ENCODE measurements at regions not wholly inside any gene's neighbourhood (a gene's known extent, or its start where the extent isn't known, plus 50 kb on each side); places are given as distances from the start of the nearest gene placed in this dataset.
"Not testable (repeated sequence)": the region's sequence is repeated elsewhere in the genome, so short reads cannot be mapped to it uniquely, and the experiment has no call there.

- DNase-seq (ENCODE audit: low read depth in 2 of 3, low spot score in 1 of 3): no peak
Observed at GRCh38 chr19:33866696-33867095, 70.0 kb downstream of the KCTD15 start.

- DNase-seq (ENCODE audit: low read depth in 2 of 3, low spot score in 1 of 3): no peak
Observed at GRCh38 chr19:33868076-33868735, 71.5 kb downstream of the KCTD15 start.

- no peak for DNase-seq (ENCODE audit: low read depth in 2 of 3, low spot score in 1 of 3)
Observed at GRCh38 chr19:33868788-33869412, 72.2 kb downstream of the KCTD15 start.

GRCh38 chr19:33870298-33870932, 73.7 kb downstream of the KCTD15 start:
- DNase-seq (ENCODE audit: low read depth in 2 of 3, low spot score in 1 of 3): not testable (repeated sequence)

- no peak for DNase-seq (ENCODE audit: low read depth in 2 of 3, low spot score in 1 of 3)
Observed at GRCh38 chr19:33871605-33872004, 74.9 kb downstream of the KCTD15 start.

DNA sequence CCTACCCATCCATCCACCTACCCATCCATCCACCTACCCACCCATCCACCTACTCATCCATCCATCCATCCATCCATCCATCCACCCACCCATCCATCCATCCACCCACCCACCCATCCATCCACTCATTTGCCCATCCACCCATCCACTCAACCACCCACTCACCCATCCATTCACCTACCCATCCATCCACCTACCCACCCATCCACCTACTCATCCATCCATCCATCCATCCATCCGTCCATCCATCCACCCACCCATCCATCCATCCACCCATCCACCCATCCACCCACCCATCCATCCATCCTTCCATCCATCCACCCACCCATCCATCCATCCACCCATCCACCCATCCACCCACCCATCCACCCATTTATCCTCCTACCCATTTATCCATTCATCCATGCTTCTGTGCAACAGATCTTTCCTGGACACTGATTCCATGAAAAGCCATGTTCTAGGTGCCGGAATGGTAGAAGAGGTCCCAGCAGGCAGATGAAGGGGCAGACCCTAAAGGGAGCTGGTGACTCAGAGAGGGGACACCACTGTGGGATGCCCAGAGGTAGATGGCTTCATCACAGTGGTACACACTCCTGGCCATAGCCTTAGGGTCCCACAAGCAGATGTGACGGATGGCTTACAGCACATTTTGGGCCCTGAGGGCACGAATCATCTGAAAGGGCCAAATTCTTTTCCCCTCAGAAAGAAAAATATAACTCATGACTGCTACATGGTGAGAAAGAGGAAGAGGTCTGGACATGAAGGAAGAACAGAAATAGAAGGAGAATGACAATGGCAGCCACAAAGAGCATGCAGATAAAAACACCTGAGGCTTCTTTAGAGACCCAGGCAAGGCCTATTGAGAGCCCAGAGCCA, 76.0 kb downstream of the KCTD15 start:
- no peak for DNase-seq (ENCODE audit: low read depth in 2 of 3, low spot score in 1 of 3)

GRCh38 chr19:33875071-33875470, 78.4 kb downstream of the KCTD15 start:
- DNase-seq (ENCODE audit: low read depth in 2 of 3, low spot score in 1 of 3): no peak

DNA sequence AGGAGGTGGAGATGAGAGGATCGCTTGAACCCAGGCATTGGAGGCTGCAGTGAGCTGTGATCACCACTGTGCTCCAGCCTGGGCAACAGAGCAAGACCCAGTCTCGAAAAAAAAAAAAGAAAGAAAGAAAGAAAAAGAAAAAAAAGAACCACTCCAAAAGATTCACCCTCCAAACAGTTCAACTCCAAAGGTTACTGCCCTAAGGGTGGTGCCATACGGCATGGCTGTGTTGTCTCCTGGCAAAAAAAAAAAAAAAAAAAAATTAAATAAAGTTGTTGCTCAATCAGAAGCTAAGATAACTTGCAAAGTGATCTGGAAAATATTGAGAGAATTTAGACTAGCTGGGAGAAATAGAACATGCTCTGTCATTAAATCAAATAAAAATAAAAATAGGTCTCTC, 79.5 kb downstream of the KCTD15 start:
- DNase-seq (ENCODE audit: low read depth in 2 of 3, low spot score in 1 of 3): no peak

- DNase-seq (ENCODE audit: low read depth in 2 of 3, low spot score in 1 of 3): no peak
Observed at GRCh38 chr19:33878030-33878544, 81.4 kb downstream of the KCTD15 start.

DNA sequence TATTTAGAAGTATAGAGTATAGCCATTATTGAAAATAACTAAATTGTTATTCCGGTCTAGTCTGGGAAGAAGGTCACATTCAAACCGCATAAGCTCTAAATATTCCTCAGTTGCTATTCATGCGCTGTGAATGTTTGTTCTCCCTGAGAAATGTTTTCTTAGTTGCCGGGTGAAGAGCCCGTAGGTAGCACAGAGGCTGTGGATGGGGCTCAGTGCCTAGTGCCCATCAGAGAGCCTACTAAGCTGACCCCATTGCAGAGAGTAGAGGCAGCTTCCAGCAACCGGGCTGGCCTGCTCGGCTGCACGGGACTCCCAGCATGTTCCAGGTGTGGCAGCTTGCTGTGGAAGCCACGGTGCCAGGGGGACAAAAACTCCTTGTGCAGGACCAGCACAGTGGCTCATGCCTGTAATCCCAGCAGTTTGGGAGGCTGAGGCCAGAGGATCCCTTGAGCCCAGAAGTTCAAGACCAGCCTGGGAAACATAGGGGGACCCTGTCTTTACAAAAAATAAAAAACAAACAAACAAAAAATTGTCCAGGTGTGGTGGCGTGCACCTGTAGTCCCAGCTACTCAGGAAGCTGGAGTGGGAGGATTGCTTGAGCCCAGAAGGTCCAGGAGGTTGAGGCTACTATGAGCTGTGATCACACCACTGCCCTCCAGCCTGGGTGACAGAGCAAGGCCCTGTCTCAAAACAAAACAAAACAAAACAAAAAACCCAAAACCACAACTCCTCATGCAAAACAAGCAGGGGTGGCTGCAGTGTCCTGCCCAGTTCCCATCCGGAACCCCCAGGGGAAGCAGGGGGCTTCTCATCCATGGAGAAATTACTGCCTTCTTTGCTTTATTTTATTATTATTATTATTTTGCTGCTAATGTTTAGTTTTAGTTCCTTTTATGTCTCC, 82.5 kb downstream of the KCTD15 start:
- no peak for DNase-seq (ENCODE audit: low read depth in 2 of 3, low spot score in 1 of 3)

DNA sequence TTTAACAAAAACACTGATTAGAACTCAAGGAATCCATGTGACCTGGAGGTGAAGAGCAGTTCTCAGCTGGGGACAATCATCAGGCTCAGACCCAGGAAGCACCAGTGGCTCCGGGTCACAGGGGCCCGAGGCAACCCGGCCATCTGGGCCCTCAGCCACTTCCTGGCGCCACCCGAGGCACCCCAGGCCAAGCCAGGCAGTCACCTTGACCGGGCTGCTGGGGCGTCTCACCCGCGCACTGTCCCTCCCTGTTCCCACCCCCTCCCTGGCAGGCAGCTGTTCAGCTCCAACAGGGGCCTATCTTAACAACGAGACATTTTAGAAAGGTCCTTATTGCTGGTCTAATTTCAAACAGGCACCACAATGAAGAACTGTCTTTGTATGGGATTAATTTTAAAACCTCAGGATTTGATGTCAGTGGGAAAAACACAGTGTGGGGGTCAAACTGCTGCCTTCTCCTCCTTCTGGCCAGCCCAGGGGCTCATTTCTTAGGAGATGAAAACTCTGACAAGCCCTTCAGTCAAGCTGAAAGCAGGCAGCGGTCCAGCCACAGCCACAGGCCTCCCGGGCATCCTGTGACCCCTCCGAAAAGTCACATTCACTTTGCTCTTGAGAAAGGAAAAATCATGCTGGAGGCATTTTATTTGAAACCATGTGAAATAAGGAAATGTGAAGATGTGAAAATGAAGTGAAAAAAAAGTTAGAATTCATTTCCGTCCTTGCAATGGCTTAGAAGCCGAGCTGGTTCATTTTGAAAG, 83.3 kb downstream of the KCTD15 start:
- no peak for DNase-seq (ENCODE audit: low read depth in 2 of 3, low spot score in 1 of 3)

- no peak for DNase-seq (ENCODE audit: low read depth in 2 of 3, low spot score in 1 of 3)
Observed at GRCh38 chr19:33883859-33884519, 87.3 kb downstream of the KCTD15 start.

DNA sequence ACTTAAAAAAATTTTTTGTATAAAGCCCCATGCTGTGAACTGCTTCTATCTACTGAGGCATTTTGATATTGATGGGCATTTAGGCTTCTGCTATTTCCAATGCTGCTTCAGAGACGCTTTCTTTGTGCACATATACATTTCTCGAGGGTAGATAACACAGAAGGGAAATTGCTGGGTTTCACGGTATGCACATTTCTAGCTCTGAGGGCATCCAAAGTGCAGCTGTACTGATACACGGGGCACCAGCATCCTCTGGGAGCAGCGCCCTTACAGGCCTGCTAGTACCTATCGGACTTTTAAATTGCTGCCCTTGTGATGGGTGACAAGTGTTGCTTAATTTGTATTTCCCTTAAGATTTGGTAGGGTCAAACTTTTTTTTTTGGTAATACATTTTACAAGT, 88.6 kb downstream of the KCTD15 start:
- DNase-seq (ENCODE audit: low read depth in 2 of 3, low spot score in 1 of 3): no peak

DNA sequence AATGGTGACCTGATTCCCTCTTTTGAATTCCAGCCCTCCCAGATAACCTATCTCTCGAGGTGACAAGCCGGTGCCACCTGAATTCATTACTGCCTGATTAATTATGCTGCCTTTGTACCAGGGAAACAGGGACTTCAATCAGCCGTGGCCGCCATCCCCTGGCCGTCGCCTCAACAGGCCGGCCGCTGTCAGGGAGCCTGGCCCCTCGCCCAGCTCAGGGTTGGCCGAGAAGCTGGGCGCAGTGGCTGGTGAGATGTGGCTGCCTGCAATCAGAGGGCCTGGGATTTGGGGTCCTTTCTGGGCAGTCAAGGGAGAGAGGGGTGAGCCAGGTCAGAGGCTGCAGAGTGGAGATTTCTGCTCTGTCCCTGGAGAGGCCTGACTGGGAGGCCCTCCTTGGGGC, 91.2 kb downstream of the KCTD15 start:
- no peak for DNase-seq (ENCODE audit: low read depth in 2 of 3, low spot score in 1 of 3)

DNA sequence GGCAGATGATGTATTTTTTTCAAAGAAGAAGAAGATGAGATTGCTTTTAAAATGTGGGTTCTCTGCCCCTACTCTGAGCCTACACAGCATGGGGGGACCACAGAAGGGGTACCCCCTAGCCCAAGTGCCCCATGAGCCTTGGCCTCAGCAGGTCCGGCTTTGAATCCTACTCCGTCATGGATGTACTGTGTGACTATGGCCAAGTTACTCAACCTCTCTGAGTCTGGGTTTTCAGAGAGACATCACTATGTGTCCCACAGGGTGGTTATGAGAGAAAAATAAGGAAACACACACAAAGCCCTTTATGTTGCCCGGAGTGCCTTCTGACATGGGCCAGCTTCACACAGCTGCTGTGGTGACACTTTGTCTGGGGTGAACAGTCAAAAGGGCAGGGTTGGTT, 92.0 kb downstream of the KCTD15 start:
- no peak for DNase-seq (ENCODE audit: low read depth in 2 of 3, low spot score in 1 of 3)

DNA sequence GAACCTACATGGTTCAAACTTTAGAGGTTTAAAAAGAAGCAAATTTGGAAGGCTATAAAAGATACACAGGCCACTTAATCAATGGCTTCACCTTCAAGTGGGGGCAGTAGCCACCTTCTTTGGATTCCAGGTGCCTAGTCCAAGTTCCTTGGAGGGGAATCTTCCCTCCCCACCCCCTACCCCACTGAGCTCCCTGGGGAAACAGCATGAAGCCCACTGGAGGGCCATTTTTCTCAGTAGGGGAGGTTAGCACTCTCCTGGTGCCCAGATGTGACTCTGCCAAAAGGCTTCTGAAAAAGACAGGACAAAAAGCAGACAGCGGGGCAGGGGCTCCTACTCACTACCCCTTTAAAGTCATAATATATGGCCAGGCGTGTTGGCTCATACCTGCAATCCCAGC, 93.9 kb downstream of the KCTD15 start:
- no peak for DNase-seq (ENCODE audit: low read depth in 2 of 3, low spot score in 1 of 3)

GRCh38 chr19:33891773-33892172, 95.1 kb downstream of the KCTD15 start:
- no peak for DNase-seq (ENCODE audit: low read depth in 2 of 3, low spot score in 1 of 3)

GRCh38 chr19:33894787-33895186, 98.1 kb downstream of the KCTD15 start:
- DNase-seq (ENCODE audit: low read depth in 2 of 3, low spot score in 1 of 3): no peak

DNA sequence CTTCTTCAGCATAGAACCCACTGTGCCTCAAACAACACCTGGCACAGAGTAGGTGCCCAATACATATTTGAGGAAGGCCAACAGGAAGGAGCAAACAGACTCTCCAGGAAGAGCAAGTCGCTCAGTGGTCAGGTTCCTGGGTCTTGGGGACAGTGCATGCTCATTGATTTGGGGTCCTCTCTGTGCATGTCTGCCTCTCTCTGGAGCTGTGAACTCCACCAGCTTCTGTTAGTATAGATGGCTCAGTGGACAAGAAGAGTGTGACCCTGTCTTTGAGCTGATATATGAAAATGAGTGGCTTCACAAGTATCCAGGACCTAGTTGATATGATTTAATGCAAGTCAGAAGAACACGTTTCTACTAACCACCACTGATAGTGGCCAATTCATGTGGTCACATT, 98.7 kb downstream of the KCTD15 start:
- DNase-seq (ENCODE audit: low read depth in 2 of 3, low spot score in 1 of 3): no peak
